Calu3 (cell line): ENCODE measurements at regions not wholly inside any gene's neighbourhood (a gene's known extent, or its start where the extent isn't known, plus 50 kb on each side); places are given as distances from the start of the nearest gene placed in this dataset.

Experiments
- BruUV-seq: library from RNA; stranded (reverse); fragments of 400-500 nt; replicated peaks from 2 replicates; lab custom pipeline; 2021; lab: Mats Ljungman, UMichigan
- CTCF ChIA-PET: fragments of 300-600 bp; sonication (Branson Sonifier 250); formaldehyde crosslinking; loops from one replicate; lab custom pipeline; 2022; ENCODE audit warnings: antibody characterized with exemption; lab: Charles Lee
- DNase-seq: peaks from one replicate; pipeline ENCODE4 v3.0.0; 2022
- H3K27ac Mint-ChIP-seq: one replicate; pipeline ENCODE4 v1.8.0; 2022; ENCODE audit warnings: mixed read lengths; ENCODE audit not compliant: unreplicated experiment
- H3K27me3 Mint-ChIP-seq: one replicate; pipeline ENCODE4 v1.8.0; 2022; ENCODE audit warnings: mixed read lengths; ENCODE audit not compliant: unreplicated experiment
- H3K36me3 Mint-ChIP-seq: one replicate; pipeline ENCODE4 v1.8.0; 2022; ENCODE audit warnings: mild to moderate bottlenecking, moderate library complexity, mixed read lengths; ENCODE audit not compliant: insufficient read depth, unreplicated experiment
- H3K4me1 Mint-ChIP-seq: one replicate; pipeline ENCODE4 v1.8.0; 2022; ENCODE audit warnings: mild to moderate bottlenecking, low read depth, mixed read lengths; ENCODE audit not compliant: unreplicated experiment
- H3K4me3 Mint-ChIP-seq: one replicate; pipeline ENCODE4 v1.8.0; 2022; ENCODE audit warnings: mild to moderate bottlenecking, low read depth, moderate library complexity, mixed read lengths; ENCODE audit not compliant: unreplicated experiment
- H3K9me3 Mint-ChIP-seq: one replicate; pipeline ENCODE4 v1.8.0; 2022; ENCODE audit warnings: low read depth, mixed read lengths; ENCODE audit not compliant: unreplicated experiment
- CTCF ChIP-seq: fragments of 200-600 bp; IDR thresholded peaks from one replicate; pipeline ENCODE4 v1.8.0; 2022; ENCODE audit warnings: antibody characterized with exemption; ENCODE audit not compliant: unreplicated experiment
- intact Hi-C: fragments of 100-400 bp; cut with micrococcal nuclease; formaldehyde crosslinking; loops from one replicate; pipeline ENCODE4 v1.10.0; 2022; ENCODE audit not compliant: unreplicated experiment

DNA sequence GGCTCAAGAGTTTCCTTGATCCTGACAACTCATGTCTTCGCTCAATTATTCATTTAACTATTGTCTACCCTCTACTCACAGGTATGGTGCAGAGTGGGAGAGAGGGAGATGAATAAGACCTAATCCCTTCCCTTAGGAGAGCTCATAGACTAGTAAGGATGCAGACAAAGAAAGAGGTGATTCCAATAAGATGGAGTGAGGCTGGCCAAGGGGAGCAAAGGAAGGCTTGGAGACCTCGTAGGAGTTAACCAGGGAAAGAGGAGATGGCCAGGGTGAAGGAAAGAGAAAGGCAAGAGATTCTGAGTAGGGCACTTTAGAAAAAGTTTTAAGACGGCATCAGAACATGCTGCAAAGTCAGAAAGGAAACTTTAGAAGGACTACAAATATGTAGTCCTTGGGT, 588.5 kb downstream of the VRK1 start:
- Mint-ChIP-seq H3K27ac (no peak overlapping the region), H3K36me3 (no peaks in the 10 kb centered on the region), H3K4me3 (no peak overlapping the region), H3K27me3 (no peaks in the 10 kb centered on the region), H3K9me3 (peaks cover 6% of the 10 kb centered on the region), H3K4me1 (no peaks in the 10 kb centered on the region)
- CTCF ChIA-PET: no interaction called here
- intact Hi-C loops: no loop called here
- DNase-seq: no peak
- TF ChIP-seq CTCF: no peak
- no TSS peak for BruUV-seq

- DNase-seq: no peak
- Mint-ChIP-seq H3K27ac (no peak overlapping the region), H3K4me3 (no peak overlapping the region), H3K36me3 (no peaks in the 10 kb centered on the region), H3K27me3 (no peaks in the 10 kb centered on the region), H3K4me1 (no peaks in the 10 kb centered on the region), H3K9me3 (peaks cover 8% of the 10 kb centered on the region)
- CTCF ChIA-PET: no interaction called here
- no TSS peak for BruUV-seq
- no peak for TF ChIP-seq CTCF
- intact Hi-C loops: no loop called here
Observed at GRCh38 chr14:97387252-97387874, 590.2 kb downstream of the VRK1 start.

DNA sequence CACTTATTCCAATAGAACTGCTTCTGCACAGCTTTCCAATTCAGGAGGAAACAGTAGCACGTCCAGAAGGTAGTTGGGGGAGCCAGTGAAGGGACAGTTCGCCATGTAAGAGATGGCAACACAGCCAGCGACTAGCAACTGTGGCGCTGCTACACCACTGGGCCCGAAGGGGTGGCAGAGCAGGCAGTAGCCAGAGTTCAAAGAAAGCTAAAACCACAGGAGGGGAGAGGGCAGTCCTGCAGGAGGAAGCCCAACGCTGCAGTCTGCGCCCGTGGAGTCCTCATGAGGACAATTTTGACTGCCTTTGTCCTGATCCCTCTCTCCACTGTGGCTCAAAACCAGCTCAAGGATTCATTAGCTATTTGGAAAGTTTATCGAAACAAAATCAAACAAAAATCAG, 591.2 kb downstream of the VRK1 start:
- peaks cover 10% of the 10 kb centered on the region for H3K9me3 Mint-ChIP-seq
- BruUV-seq: no TSS peak
- H3K4me1 Mint-ChIP-seq: no peaks in the 10 kb centered on the region
- CTCF ChIA-PET: interaction anchor here (0.6 kb wide), 1 partner anchor 29 kb away, joined by 3 read pairs; no protein-coding TSS in a partner anchor
- no peaks in the 10 kb centered on the region for H3K27me3 Mint-ChIP-seq
- no peak for TF ChIP-seq CTCF
- intact Hi-C loops: no loop called here
- H3K27ac Mint-ChIP-seq: no peak overlapping the region
- no peak overlapping the region for H3K4me3 Mint-ChIP-seq
- no peak for DNase-seq
- no peaks in the 10 kb centered on the region for H3K36me3 Mint-ChIP-seq

DNA sequence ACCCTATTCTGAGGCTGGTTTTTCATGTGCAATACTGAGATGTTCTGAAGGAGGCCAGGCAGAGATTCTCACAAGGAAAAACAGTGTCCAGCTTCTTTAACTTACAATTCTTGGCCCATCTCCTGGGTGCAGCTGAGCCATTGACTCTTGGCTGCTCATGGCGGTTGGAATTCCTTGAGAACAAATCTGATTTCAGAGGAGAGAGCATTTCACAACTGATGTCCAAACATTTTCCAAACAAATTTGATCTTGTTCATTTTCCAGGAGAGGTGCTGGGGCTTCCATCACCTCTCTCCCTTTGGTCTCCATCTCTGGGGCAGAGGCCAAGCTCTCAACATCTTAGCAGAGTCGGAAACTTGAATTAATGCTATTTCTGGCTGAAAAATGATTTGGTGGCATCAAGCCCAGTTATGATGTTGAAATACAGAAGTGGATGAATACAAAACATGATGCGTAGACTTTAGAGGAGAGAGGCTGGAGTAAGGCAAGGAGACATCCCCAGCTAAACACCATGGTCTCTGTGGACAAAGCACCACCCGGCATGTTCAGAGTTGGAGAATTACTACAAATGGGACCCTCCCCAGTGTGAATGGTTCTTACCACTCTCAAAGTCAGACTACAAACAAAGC, 593.0 kb downstream of the VRK1 start:
- intact Hi-C loops: no loop called here
- no TSS peak for BruUV-seq
- TF ChIP-seq CTCF: no peak
- Mint-ChIP-seq H3K4me3 (no peak overlapping the region), H3K9me3 (peaks cover 8% of the 10 kb centered on the region), H3K27ac (no peak overlapping the region), H3K27me3 (no peaks in the 10 kb centered on the region), H3K36me3 (no peaks in the 10 kb centered on the region), H3K4me1 (no peaks in the 10 kb centered on the region)
- no peak for DNase-seq
- CTCF ChIA-PET: no interaction called here
